Natural killer cell (primary cell): ENCODE measurements at regions not wholly inside any gene's neighbourhood (a gene's known extent, or its start where the extent isn't known, plus 50 kb on each side); places are given as distances from the start of the nearest gene placed in this dataset.

Experiments
- ATAC-seq, 3 donors: fragments of 150-1000 bp in 2 of 3; fragments of 200-7000 bp in 1 of 3; cut with Tn5 transposase; 1 replicate in 1 of 3; 2 replicates in 2 of 3; pipeline ENCODE4 v1.10.0; 2021; ENCODE audit warnings: mild to moderate bottlenecking in 2 of 3, moderate library complexity in 2 of 3
- DNase-seq, 2 donors: peaks; one replicate each; pipeline versions ENCODE4 v3.0.0 to v3.0.0-alpha.2; 2013 to 2021; ENCODE audit warnings: mixed read lengths in 1 of 2
- H3K27ac ChIP-seq: one replicate; pipeline ENCODE4 v1.5.1; 2013; ENCODE audit warnings: mild to moderate bottlenecking, low read length
- H3K27me3 ChIP-seq: one replicate; pipeline ENCODE4 v1.6.1; 2013; ENCODE audit warnings: low read length; ENCODE audit not compliant: control insufficient read depth, insufficient read depth
- H3K36me3 ChIP-seq: one replicate; pipeline ENCODE4 v1.6.1; 2013; ENCODE audit warnings: low read length; ENCODE audit not compliant: control insufficient read depth, insufficient read depth
- H3K4me1 ChIP-seq: one replicate; pipeline ENCODE4 v1.6.1; 2013; ENCODE audit warnings: low read length; ENCODE audit not compliant: control insufficient read depth, insufficient read depth
- H3K4me3 ChIP-seq: one replicate; pipeline ENCODE4 v1.5.1; 2013; ENCODE audit warnings: low read length
- H3K9me3 ChIP-seq: one replicate; pipeline ENCODE4 v1.6.1; 2013; ENCODE audit warnings: low read length; ENCODE audit not compliant: control insufficient read depth, insufficient read depth
- H3K27ac Mint-ChIP-seq, 2 donors: one replicate each; pipeline ENCODE4 v1.8.0; 2022; ENCODE audit warnings: mild to moderate bottlenecking in 2 of 2, mixed read lengths in 2 of 2, moderate library complexity in 1 of 2
- H3K27me3 Mint-ChIP-seq, 2 donors: one replicate each; pipeline ENCODE4 v1.8.0; 2022; ENCODE audit warnings: low read depth in 2 of 2, mixed read lengths in 2 of 2
- H3K36me3 Mint-ChIP-seq: one replicate; pipeline ENCODE4 v1.8.0; 2022; ENCODE audit warnings: mixed read lengths
- H3K4me1 Mint-ChIP-seq, 2 donors: one replicate each; pipeline ENCODE4 v1.8.0; 2022; ENCODE audit warnings: mixed read lengths in 2 of 2
- H3K4me3 Mint-ChIP-seq: one replicate; pipeline ENCODE4 v1.8.0; 2022; ENCODE audit warnings: mild to moderate bottlenecking, moderate library complexity, mixed read lengths
- H3K9me3 Mint-ChIP-seq, 2 donors: one replicate each; pipeline ENCODE4 v1.8.0; 2022; ENCODE audit warnings: mixed read lengths in 2 of 2
- CTCF ChIP-seq: fragments of 200-600 bp; IDR thresholded peaks from one replicate; pipeline ENCODE4 v1.8.0; 2022; ENCODE audit warnings: antibody characterized with exemption
- WGBS: methylation state at CpG from one replicate; pipeline ENCODE4 v1.1.7; 2013; ENCODE audit warnings: missing lambda C conversion rate; ENCODE audit not compliant: insufficient coverage; 5-methylcytosine and 5-hydroxymethylcytosine counted together
- intact Hi-C: fragments of 100-400 bp; cut with micrococcal nuclease; formaldehyde crosslinking; loops from one replicate; pipeline ENCODE4 v1.14.2; 2022

GRCh38 chr1:218898921-218899320 is 274.8 kb upstream of the LYPLAL1 start:
- no peaks in the 10 kb centered on the region for H3K4me1 ChIP-seq
- Mint-ChIP-seq H3K4me3 (no peak overlapping the region), H3K9me3 (peaks cover 8 to 16% of the 10 kb centered on the region in 2 donors), H3K36me3 (no peaks in the 10 kb centered on the region), H3K27ac (no peak overlapping the region), H3K27me3 (no peaks in the 10 kb centered on the region), H3K4me1 (no peaks in the 10 kb centered on the region)
- TF ChIP-seq CTCF, result no peak
- H3K36me3 ChIP-seq, result no peaks in the 10 kb centered on the region
- intact Hi-C loops, result no loop called here
- no peaks in the 10 kb centered on the region for H3K27me3 ChIP-seq
- WGBS, result 61% methylated on average over 2 of the region's 2 CpGs
- H3K4me3 ChIP-seq, result no peak overlapping the region
- ATAC-seq (no peak), DNase-seq (no peak)
- H3K27ac ChIP-seq, result no peak overlapping the region
- peaks cover 3% of the 10 kb centered on the region for H3K9me3 ChIP-seq

- no peak overlapping the region for H3K27ac Mint-ChIP-seq
Measured at GRCh38 chr1:218900615-218901014, 273.1 kb upstream of the LYPLAL1 start.

GRCh38 chr1:218904416-218904815 is 269.3 kb upstream of the LYPLAL1 start:
- no peaks in the 10 kb centered on the region for H3K27me3 Mint-ChIP-seq
- TF ChIP-seq CTCF, result no peak
- no peaks in the 10 kb centered on the region for H3K27me3 ChIP-seq
- no peak overlapping the region for H3K4me3 Mint-ChIP-seq
- H3K27ac Mint-ChIP-seq, result no peak overlapping the region
- intact Hi-C loops, result no loop called here
- peaks cover 5 to 13% of the 10 kb centered on the region in 2 donors for H3K9me3 Mint-ChIP-seq
- no peaks in the 10 kb centered on the region for H3K36me3 ChIP-seq
- ATAC-seq, result no peak
- H3K4me1 Mint-ChIP-seq, result no peaks in the 10 kb centered on the region
- 11% methylated on average over 1 of the region's 1 CpG for WGBS
- H3K4me1 ChIP-seq, result no peaks in the 10 kb centered on the region
- H3K27ac ChIP-seq, result no peak overlapping the region
- no peaks in the 10 kb centered on the region for H3K36me3 Mint-ChIP-seq
- H3K9me3 ChIP-seq, result peaks cover 2% of the 10 kb centered on the region
- no peak for DNase-seq
- H3K4me3 ChIP-seq, result no peak overlapping the region

More at GRCh38 chr1:218900615-218901014, 273.1 kb upstream of the LYPLAL1 start:
- 80% methylated on average over 3 of the region's 3 CpGs for WGBS
- no peak for DNase-seq
- peaks cover 8 to 12% of the 10 kb centered on the region in 2 donors for H3K9me3 Mint-ChIP-seq
- H3K27me3 Mint-ChIP-seq, result no peaks in the 10 kb centered on the region
- ATAC-seq, result no peak
- Histone ChIP-seq H3K36me3 (no peaks in the 10 kb centered on the region), H3K27me3 (no peaks in the 10 kb centered on the region), H3K27ac (no peak overlapping the region), H3K4me1 (no peaks in the 10 kb centered on the region), H3K9me3 (peaks cover 3% of the 10 kb centered on the region), H3K4me3 (no peak overlapping the region)
- no peak for TF ChIP-seq CTCF
- no peaks in the 10 kb centered on the region for H3K36me3 Mint-ChIP-seq
- no peak overlapping the region for H3K4me3 Mint-ChIP-seq
- intact Hi-C loops, result no loop called here
- no peaks in the 10 kb centered on the region for H3K4me1 Mint-ChIP-seq

- no peak for TF ChIP-seq CTCF
- H3K4me1 Mint-ChIP-seq, result no peaks in the 10 kb centered on the region
- WGBS, result 86% methylated on average over 2 of the region's 2 CpGs
- no peaks in the 10 kb centered on the region for H3K27me3 Mint-ChIP-seq
- H3K4me3 Mint-ChIP-seq, result no peak overlapping the region
- H3K4me3 ChIP-seq, result no peak overlapping the region
- H3K36me3 ChIP-seq, result no peaks in the 10 kb centered on the region
- no peaks in the 10 kb centered on the region for H3K4me1 ChIP-seq
- H3K27ac Mint-ChIP-seq, result no peak overlapping the region
- H3K36me3 Mint-ChIP-seq, result no peaks in the 10 kb centered on the region
- DNase-seq (no peak), ATAC-seq (no peak)
- intact Hi-C loops, result no loop called here
- H3K9me3 Mint-ChIP-seq, result peaks cover 8 to 13% of the 10 kb centered on the region in 2 donors
- H3K27me3 ChIP-seq, result no peaks in the 10 kb centered on the region
- H3K9me3 ChIP-seq, result no peaks in the 10 kb centered on the region
- H3K27ac ChIP-seq, result no peak overlapping the region
Measured at GRCh38 chr1:218916720-218917119, 257.0 kb upstream of the LYPLAL1 start.
